ENCODE measurements at regions not wholly inside any gene's neighbourhood (a gene's known extent, or its start where the extent isn't known, plus 50 kb on each side); places are given as distances from the start of the nearest gene placed in this dataset.

DNA sequence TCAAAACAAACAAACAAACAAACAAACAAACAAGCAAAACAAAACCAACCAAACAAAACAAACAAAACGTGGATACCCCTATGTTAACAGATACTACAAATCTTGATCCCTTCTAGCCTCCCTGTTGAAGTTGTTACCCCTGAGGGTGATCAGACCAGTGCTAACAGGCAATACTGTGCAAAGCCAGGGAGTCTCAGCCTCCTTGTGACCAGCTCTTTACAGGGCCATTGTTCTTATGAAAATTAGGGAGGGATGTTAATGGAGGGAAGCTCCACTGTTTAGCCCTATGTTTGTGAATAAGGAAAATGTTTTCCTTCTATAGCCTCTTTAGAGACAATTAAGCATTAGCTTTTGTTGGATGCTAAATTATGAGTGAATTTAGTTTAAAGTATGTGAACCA, 1072.1 kb upstream of the WWC1 start:
- peaks cover 0 to 1% (median 0%) of the 10 kb centered on the region in 3 donors for H3K27me3 Mint-ChIP-seq (ENCODE audit: low read depth in 3 of 3)
- H3K4me3 Mint-ChIP-seq, result no peak overlapping the region
- Histone ChIP-seq H3K27ac (ENCODE audit: low read depth in 1 of 2, low read length in 2 of 2) (no peak overlapping the region), H3K4me3 (replicated peaks in 1 of 3; ENCODE audit: low read depth in 2 of 3, low read length in 3 of 3) (no peak overlapping the region), H3K4me2 (replicated peaks; ENCODE audit: extremely low read depth, low read length, poor library complexity, severe bottlenecking) (no peak overlapping the region), H3K4me1 (ENCODE audit: control insufficient read depth in 1 of 2, insufficient read depth in 2 of 2, low read length in 2 of 2) (no peaks in the 10 kb centered on the region), H3K9me3 (replicated peaks in 1 of 2; ENCODE audit: control insufficient read depth in 1 of 2, insufficient read depth in 1 of 2, low read length in 2 of 2) (no peaks in the 10 kb centered on the region), H4K20me1 (ENCODE audit: insufficient read depth, low read length) (no peaks in the 10 kb centered on the region), H3K36me3 (replicated peaks in 1 of 2; ENCODE audit: control insufficient read depth in 1 of 2, insufficient read depth in 2 of 2, low read length in 2 of 2) (no peaks in the 10 kb centered on the region), H3K9ac (ENCODE audit: insufficient read depth, low read length, poor library complexity, severe bottlenecking) (no peak overlapping the region), H3K27me3 (ENCODE audit: control insufficient read depth in 2 of 2, insufficient read depth in 2 of 2, low read length in 2 of 2) (no peaks in the 10 kb centered on the region), H2AFZ (ENCODE audit: insufficient read depth, low read depth, low read length, poor library complexity, severe bottlenecking) (no peak overlapping the region), H3K79me2 (ENCODE audit: insufficient read depth, low read length) (no peaks in the 10 kb centered on the region)
- TF ChIP-seq, protein P1, sequence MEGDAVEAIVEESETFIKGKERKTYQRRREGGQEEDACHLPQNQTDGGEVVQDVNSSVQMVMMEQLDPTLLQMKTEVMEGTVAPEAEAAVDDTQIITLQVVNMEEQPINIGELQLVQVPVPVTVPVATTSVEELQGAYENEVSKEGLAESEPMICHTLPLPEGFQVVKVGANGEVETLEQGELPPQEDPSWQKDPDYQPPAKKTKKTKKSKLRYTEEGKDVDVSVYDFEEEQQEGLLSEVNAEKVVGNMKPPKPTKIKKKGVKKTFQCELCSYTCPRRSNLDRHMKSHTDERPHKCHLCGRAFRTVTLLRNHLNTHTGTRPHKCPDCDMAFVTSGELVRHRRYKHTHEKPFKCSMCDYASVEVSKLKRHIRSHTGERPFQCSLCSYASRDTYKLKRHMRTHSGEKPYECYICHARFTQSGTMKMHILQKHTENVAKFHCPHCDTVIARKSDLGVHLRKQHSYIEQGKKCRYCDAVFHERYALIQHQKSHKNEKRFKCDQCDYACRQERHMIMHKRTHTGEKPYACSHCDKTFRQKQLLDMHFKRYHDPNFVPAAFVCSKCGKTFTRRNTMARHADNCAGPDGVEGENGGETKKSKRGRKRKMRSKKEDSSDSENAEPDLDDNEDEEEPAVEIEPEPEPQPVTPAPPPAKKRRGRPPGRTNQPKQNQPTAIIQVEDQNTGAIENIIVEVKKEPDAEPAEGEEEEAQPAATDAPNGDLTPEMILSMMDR (IDR thresholded peaks at IDR 0.05), result no peak
- peaks cover 0 to 3% (median 0%) of the 10 kb centered on the region in 7 donors for H3K9me3 Mint-ChIP-seq
- H3K36me3 Mint-ChIP-seq, result no peaks in the 10 kb centered on the region
- intact Hi-C loops (cut with micrococcal nuclease), result no loop called here
- WGBS (ENCODE audit: insufficient coverage), result no CpG with 5 or more reads among the region's 1 CpG
- H3K27ac Mint-ChIP-seq, result no peak overlapping the region
- no peaks in the 10 kb centered on the region for H3K4me1 Mint-ChIP-seq
- no peak for DNase-seq

DNA sequence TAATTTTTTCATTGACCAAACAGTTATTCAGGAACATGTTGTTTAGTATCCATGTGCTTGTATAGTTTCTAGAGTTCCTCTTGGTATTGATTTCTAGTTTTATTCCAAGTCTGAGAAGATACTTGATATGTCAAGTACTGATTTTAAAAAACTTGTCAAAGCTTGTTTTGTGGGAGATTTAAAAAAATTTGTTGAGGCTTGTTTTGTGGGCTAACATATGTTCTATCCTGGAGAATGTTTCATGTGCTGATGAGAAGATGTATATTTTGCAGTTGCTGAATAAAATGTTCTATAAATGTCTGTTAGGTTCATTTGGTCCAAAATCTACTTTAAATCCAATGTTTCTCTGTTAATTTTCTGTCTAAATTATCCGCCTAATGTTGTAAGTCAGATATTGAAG, 1065.1 kb upstream of the WWC1 start:
- Histone ChIP-seq H2AFZ (ENCODE audit: insufficient read depth, low read depth, low read length, poor library complexity, severe bottlenecking) (no peak overlapping the region), H3K4me2 (replicated peaks; ENCODE audit: extremely low read depth, low read length, poor library complexity, severe bottlenecking) (no peak overlapping the region), H3K27me3 (ENCODE audit: control insufficient read depth in 2 of 2, insufficient read depth in 2 of 2, low read length in 2 of 2) (no peaks in the 10 kb centered on the region), H4K20me1 (ENCODE audit: insufficient read depth, low read length) (no peaks in the 10 kb centered on the region), H3K9me3 (replicated peaks in 1 of 2; ENCODE audit: control insufficient read depth in 1 of 2, insufficient read depth in 1 of 2, low read length in 2 of 2) (peaks cover 21 to 28% of the 10 kb centered on the region in 2 donors), H3K27ac (ENCODE audit: low read depth in 1 of 2, low read length in 2 of 2) (no peak overlapping the region), H3K79me2 (ENCODE audit: insufficient read depth, low read length) (no peaks in the 10 kb centered on the region), H3K9ac (ENCODE audit: insufficient read depth, low read length, poor library complexity, severe bottlenecking) (no peak overlapping the region), H3K4me1 (ENCODE audit: control insufficient read depth in 1 of 2, insufficient read depth in 2 of 2, low read length in 2 of 2) (no peaks in the 10 kb centered on the region), H3K36me3 (replicated peaks in 1 of 2; ENCODE audit: control insufficient read depth in 1 of 2, insufficient read depth in 2 of 2, low read length in 2 of 2) (no peaks in the 10 kb centered on the region), H3K4me3 (replicated peaks in 1 of 3; ENCODE audit: low read depth in 2 of 3, low read length in 3 of 3) (no peak overlapping the region)
- H3K36me3 Mint-ChIP-seq, result no peaks in the 10 kb centered on the region
- DNase-seq, result no peak
- TF ChIP-seq, protein P1 (IDR thresholded peaks at IDR 0.05), result no peak
- peaks cover 6 to 21% (median 14%) of the 10 kb centered on the region in 7 donors for H3K9me3 Mint-ChIP-seq
- no CpG with 5 or more reads among the region's 1 CpG for WGBS (ENCODE audit: insufficient coverage)
- no peaks in the 10 kb centered on the region for H3K27me3 Mint-ChIP-seq (ENCODE audit: low read depth in 3 of 3)
- H3K4me3 Mint-ChIP-seq, result no peak overlapping the region
- no peaks in the 10 kb centered on the region for H3K4me1 Mint-ChIP-seq
- no peak overlapping the region for H3K27ac Mint-ChIP-seq
- intact Hi-C loops (cut with micrococcal nuclease), result no loop called here

All from CD14-positive monocyte (primary cell).